T-helper 17 cell (primary cell): ENCODE measurements at regions not wholly inside any gene's neighbourhood (a gene's known extent, or its start where the extent isn't known, plus 50 kb on each side); places are given as distances from the start of the nearest gene placed in this dataset.
A peak's percentile ranks its signal among the peaks of the same experiment; 100 is the strongest.
"Not testable (repeated sequence)": the region's sequence is repeated elsewhere in the genome, so short reads cannot be mapped to it uniquely, and the experiment has no call there.

Source experiments
- ATAC-seq: fragments of 150-1000 bp; cut with Tn5 transposase; 2 replicates; pipeline ENCODE4 v1.10.0; 2021; ENCODE audit warnings: mild to moderate bottlenecking, moderate library complexity
- DNase-seq, 3 donors: peaks; one replicate each; pipeline versions ENCODE4 v3.0.0 to v3.0.0-alpha.2; 2020 to 2021
- H3K9me3 ChIP-seq: one replicate; pipeline ENCODE4 v1.7.0; 2013; ENCODE audit warnings: low read length, mild to moderate bottlenecking; ENCODE audit not compliant: control insufficient read depth, poor library complexity, severe bottlenecking
- H3K27ac Mint-ChIP-seq: one replicate; pipeline ENCODE4 v1.8.0; 2022; ENCODE audit warnings: mild to moderate bottlenecking, moderate library complexity, mixed read lengths
- H3K27me3 Mint-ChIP-seq: one replicate; pipeline ENCODE4 v1.8.0; 2022; ENCODE audit warnings: mixed read lengths
- H3K36me3 Mint-ChIP-seq: one replicate; pipeline ENCODE4 v1.8.0; 2022; ENCODE audit warnings: low read depth, mixed read lengths
- H3K4me1 Mint-ChIP-seq: one replicate; pipeline ENCODE4 v1.8.0; 2022; ENCODE audit warnings: mild to moderate bottlenecking, mixed read lengths
- H3K4me3 Mint-ChIP-seq: one replicate; pipeline ENCODE4 v1.8.0; 2022; ENCODE audit warnings: mild to moderate bottlenecking, moderate library complexity, mixed read lengths

DNA sequence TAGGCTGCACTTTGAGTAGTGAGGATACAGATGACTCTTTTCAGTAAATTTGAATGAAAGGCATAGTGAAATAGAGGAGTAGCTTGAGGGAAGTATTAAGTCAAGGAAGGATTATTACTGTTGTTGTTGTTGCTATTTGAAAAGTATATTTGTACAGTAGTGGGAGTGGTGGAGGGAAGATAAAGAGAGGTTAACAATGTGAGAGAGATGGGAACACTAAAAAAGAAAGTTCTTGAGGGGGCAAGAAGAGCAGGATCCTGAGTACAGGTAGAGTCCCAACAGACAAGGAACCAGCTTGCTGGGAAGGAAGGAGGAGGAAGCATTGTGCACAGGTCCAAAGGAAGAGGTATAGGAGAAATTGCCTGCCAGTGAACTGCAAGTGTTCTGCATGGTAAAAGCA, 75.6 kb upstream of the GOLGA8B start:
- ATAC-seq: no peak
- peaks cover 3% of the 10 kb centered on the region for H3K9me3 ChIP-seq
- H3K4me3 Mint-ChIP-seq: no peak overlapping the region
- H3K27me3 Mint-ChIP-seq: peaks cover 45% of the 10 kb centered on the region
- no peak for DNase-seq
- no peak overlapping the region for H3K27ac Mint-ChIP-seq
- no peaks in the 10 kb centered on the region for H3K4me1 Mint-ChIP-seq
- H3K36me3 Mint-ChIP-seq: peaks cover 2% of the 10 kb centered on the region

DNA sequence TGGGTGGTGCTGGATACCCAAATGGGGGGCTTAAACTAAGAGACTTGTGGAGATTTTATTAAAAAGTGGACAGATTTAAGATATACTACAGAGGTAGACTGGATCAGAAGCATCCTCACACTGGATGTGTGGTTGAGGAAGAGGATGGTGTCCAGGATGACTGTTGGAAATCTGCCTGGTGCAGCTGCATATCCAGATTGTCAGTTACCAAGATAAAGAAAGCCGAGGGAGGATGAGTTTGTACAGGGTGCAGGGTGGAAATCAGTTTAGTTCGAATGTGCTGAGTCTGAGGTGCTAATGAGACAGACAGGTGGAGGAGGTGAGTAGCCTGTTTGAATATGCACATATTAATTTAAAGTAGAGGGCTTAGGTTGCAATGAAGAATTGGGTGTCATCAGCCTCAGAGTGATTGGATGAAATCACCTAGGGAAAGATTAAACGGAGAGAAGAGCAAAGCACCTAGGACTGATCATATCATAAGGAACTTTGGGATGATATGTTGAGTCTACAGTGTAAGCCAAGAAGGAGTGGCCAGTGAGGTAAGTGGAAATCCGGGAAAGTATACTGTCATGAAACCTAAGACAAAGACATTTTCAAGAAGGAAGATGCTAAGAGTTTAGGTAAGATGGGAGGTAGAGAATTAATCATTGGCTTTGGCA, 74.1 kb upstream of the GOLGA8B start:
- Mint-ChIP-seq H3K4me1 (peaks cover 2% of the 10 kb centered on the region), H3K27me3 (peaks cover 34% of the 10 kb centered on the region), H3K36me3 (peaks cover 2% of the 10 kb centered on the region), H3K4me3 (no peak overlapping the region), H3K27ac (no peak overlapping the region)
- ATAC-seq (no peak), DNase-seq (no peak)
- peaks cover 3% of the 10 kb centered on the region for H3K9me3 ChIP-seq

DNA sequence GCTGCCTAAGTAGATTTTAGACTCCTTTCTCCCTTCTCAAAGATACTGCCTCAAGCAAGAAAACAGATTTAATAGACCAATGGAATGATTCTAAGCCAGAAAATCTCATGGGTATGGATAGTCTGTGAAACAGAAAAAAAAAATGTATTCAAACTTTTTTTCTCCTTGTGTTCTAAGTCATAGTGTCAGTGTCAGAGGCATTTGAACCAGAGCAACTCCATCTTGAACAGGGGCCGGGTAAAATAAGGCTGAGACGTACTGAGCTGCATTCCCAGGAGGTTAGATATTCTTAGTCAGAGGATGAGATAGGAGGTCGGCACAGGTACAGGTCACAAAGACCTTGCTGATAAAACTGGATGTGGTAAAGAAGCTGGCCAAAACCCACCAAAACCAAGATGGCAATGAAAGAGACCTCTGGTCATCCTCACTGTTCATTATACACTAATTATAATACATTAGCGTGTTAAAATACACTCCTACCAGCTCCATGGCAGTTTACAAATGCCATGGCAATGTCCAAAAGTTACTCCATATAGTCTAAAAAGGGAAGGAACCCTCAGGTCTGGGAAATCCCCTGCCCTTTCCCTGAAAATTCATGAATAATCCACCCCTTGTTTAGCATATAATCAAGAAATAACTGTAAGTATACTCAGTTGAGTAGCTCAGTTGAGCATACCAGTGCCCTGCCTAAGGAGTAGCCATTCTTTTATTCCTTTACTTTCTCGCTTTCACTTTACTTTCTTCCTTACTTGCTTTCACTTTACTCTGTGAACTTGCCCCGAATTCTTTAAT, 72.8 kb upstream of the GOLGA8B start:
- Mint-ChIP-seq H3K27me3 (peaks cover 34% of the 10 kb centered on the region), H3K27ac (no peak overlapping the region), H3K4me1 (peaks cover 3% of the 10 kb centered on the region), H3K36me3 (peaks cover 2% of the 10 kb centered on the region), H3K4me3 (no peak overlapping the region)
- DNase-seq (no peak), ATAC-seq (no peak)
- peaks cover 3% of the 10 kb centered on the region for H3K9me3 ChIP-seq

DNA sequence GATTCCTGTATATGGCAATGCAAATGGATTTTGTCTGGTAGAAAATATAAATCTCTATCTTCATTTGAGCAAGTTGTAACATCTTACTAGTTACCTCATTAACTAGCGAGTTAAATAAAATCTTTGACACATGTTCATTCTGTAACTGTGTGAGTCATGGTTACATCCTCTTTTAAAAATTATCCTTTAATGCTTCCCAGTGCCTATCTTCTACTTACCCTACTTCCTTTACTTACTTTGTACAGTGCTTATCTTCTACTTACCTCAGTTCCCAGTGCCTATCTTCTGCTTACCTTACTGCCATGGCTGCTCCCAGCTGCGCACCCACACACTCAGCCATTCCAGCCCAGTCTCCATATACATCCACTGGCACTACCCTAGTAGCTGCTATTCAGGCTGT, 71.9 kb upstream of the GOLGA8B start:
- Mint-ChIP-seq H3K36me3 (peaks cover 2% of the 10 kb centered on the region), H3K27me3 (peaks cover 29% of the 10 kb centered on the region), H3K4me1 (peaks cover 5% of the 10 kb centered on the region), H3K27ac (no peak overlapping the region), H3K4me3 (no peak overlapping the region)
- no peak for ATAC-seq
- peaks cover 3% of the 10 kb centered on the region for H3K9me3 ChIP-seq
- no peak for DNase-seq

DNA sequence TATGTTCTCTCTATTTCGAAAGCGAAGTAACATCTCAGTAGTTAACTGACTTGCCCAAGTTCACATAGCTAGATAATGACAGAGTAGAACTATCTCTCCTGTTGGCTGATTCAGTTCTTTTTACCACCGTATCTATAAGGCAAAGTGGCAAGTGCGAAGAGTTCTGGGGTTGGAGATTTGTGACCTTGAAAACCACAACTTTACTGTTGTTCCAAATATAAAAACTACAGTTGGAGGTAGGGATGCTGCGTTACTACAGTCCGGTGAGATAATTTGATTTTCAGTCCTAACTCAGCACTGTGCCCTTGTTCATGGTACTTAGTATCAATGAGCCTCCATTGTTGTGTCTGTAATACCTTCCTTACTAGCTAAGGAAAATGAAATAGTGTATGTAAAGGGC, 71.2 kb upstream of the GOLGA8B start:
- Mint-ChIP-seq H3K4me3 (no peak overlapping the region), H3K36me3 (peaks cover 2% of the 10 kb centered on the region), H3K27ac (no peak overlapping the region), H3K4me1 (peaks cover 5% of the 10 kb centered on the region), H3K27me3 (peaks cover 26% of the 10 kb centered on the region)
- DNase-seq (no peak), ATAC-seq (no peak)
- H3K9me3 ChIP-seq: peaks cover 3% of the 10 kb centered on the region

DNA sequence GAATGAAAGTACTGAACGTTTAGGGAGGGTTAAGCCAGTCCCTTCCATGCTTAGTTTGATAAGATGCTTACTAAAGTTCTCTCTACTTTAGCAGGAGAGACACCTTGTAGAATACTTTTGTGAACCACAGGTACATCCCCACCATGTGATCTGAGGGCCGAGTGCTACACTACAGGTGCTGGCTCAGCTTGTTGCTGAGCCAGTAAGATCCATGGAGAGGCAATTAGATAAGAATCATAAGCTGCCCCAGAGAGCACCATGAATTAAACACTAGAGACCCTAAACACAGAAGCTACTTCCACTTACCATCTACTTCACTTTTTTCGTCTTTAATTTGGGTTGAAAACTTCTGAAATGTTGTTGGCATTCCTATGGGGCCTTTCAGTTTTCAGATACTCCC, 70.5 kb upstream of the GOLGA8B start:
- H3K4me3 Mint-ChIP-seq: no peak overlapping the region
- H3K27ac Mint-ChIP-seq: no peak overlapping the region
- peaks cover 20% of the 10 kb centered on the region for H3K27me3 Mint-ChIP-seq
- H3K36me3 Mint-ChIP-seq: peaks cover 2% of the 10 kb centered on the region
- DNase-seq (no peak), ATAC-seq (no peak)
- H3K9me3 ChIP-seq: peaks cover 3% of the 10 kb centered on the region
- H3K4me1 Mint-ChIP-seq: peaks cover 5% of the 10 kb centered on the region

DNA sequence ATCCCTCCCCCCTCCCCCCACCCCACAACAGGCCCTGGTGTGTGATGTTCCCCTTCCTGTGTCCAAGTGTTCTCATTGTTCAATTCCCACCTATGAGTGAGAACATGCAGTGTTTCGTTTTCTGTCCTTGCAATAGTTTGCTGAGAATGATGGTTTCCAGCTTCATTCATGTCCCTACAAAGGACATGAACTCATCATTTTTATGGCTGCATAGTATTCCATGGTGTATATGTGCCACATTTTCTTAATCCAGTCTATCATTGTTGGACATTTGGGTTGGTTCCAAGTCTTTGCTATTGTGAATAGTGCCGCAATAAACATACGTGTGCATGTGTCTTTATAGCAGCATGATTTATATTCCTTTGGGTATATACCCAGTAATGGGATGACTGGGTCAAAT, 69.9 kb upstream of the GOLGA8B start:
- DNase-seq, H3K9me3 ChIP-seq, H3K27ac Mint-ChIP-seq, H3K4me1 Mint-ChIP-seq, H3K36me3 Mint-ChIP-seq, H3K4me3 Mint-ChIP-seq, ATAC-seq: not testable (repeated sequence)
- peaks cover 16% of the 10 kb centered on the region for H3K27me3 Mint-ChIP-seq

DNA sequence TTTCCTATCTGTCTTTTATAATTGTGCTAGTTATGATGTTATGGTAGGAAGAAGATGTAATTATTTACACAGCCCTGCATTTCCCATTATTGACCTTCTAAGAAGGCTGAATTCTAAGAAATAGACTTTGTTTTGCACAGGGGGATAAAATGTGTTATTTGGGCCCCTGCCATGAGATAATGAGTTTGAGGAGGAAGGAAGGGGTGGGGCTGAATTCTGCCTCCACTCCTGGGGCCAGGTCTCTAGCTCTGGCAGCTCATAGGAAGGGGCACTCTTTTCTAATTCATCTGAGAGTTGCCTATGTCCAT, 69.2 kb upstream of the GOLGA8B start:
- Mint-ChIP-seq H3K4me1 (peaks cover 5% of the 10 kb centered on the region), H3K27ac (no peak overlapping the region), H3K36me3 (peaks cover 2% of the 10 kb centered on the region), H3K27me3 (peaks cover 13% of the 10 kb centered on the region), H3K4me3 (no peak overlapping the region)
- no peak for ATAC-seq
- no peaks in the 10 kb centered on the region for H3K9me3 ChIP-seq
- no peak for DNase-seq

DNA sequence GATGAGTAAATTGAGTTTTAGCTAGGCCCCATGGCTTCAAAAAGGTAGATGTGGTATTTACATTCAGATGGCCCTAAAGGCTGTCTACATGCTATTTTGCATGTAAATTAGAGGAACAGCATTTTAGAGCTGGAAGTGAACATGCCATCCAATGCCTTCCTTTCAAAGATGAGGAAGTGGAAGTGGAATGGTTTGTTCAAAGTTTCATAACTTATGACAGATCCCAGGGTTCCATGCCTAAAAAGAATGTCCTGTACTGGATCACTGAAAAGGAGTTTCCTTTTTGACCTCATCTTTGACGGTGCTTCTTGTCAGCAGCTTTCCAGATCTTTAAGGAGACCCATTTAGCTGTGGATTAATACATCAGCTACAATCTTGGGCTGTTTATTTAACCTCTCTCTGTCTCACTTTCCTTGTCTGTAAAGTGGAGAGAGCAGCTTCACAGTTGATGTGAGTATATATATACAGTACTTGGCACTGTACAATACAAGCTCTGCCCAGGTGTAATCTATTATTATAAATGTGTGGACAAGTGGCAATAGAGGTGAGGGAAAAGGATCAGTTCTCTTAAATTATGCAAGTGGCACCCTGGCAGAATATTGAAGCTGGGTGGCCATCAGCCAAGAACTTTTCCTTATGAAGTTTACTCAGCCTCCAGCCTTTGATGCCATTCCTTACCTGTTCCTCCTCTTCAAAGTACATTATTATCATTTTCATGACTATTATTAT, 68.7 kb upstream of the GOLGA8B start:
- no peak for ATAC-seq
- H3K27me3 Mint-ChIP-seq: peaks cover 8% of the 10 kb centered on the region
- no peak overlapping the region for H3K4me3 Mint-ChIP-seq

DNA sequence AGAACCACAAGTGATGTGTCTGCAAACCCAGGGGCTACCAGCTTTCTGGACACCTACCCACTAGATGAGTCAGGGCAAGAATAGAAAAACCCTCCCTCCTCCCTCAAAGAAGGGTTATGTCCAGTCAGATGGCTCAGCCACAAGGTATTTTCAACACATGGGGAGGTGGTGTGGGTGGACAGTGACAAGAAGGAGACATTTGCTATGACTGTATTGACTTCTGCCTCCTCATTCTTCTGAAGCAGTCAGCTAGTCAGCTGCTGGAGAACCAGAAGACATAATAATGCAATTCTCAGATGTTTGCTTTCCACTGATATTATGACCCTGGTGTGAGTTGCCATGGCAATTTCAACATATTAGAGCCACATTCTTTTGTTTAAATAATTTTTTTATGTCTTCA, 66.7 kb upstream of the GOLGA8B start:
- Mint-ChIP-seq H3K27me3 (peaks cover 10% of the 10 kb centered on the region), H3K36me3 (no peaks in the 10 kb centered on the region), H3K4me3 (no peak overlapping the region), H3K27ac (peak overlapping the region; percentile 34), H3K4me1 (peaks cover 5% of the 10 kb centered on the region)
- ATAC-seq (no peak), DNase-seq (no peak)
- no peaks in the 10 kb centered on the region for H3K9me3 ChIP-seq

More for the DNA sequence above, 68.7 kb upstream of the GOLGA8B start:
- Mint-ChIP-seq H3K36me3 (peaks cover 2% of the 10 kb centered on the region), H3K27ac (no peak overlapping the region), H3K4me1 (peaks cover 5% of the 10 kb centered on the region)
- H3K9me3 ChIP-seq: no peaks in the 10 kb centered on the region
- no peak for DNase-seq

DNA sequence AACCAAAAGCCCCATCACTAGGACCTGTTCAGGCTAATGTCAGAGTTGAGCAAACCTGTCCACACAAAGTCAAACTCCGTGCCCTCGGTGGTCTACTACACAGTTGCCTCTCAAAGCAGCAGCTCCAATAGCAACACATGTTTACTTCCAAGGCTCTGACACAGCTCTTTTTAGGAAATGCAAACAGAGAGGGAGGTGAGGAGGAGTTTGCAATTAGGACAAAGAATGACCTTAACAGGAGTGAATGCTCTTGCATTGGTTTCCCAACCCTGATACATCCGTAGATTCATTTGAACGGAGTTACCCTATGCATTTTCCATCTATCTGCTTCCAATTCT, 64.8 kb upstream of the GOLGA8B start:
- H3K36me3 Mint-ChIP-seq: no peaks in the 10 kb centered on the region
- H3K27ac Mint-ChIP-seq: no peak overlapping the region
- peaks cover 10% of the 10 kb centered on the region for H3K27me3 Mint-ChIP-seq
- H3K4me1 Mint-ChIP-seq: peaks cover 5% of the 10 kb centered on the region
- DNase-seq: no peak
- H3K4me3 Mint-ChIP-seq: no peak overlapping the region
- no peak for ATAC-seq
- no peaks in the 10 kb centered on the region for H3K9me3 ChIP-seq

DNA sequence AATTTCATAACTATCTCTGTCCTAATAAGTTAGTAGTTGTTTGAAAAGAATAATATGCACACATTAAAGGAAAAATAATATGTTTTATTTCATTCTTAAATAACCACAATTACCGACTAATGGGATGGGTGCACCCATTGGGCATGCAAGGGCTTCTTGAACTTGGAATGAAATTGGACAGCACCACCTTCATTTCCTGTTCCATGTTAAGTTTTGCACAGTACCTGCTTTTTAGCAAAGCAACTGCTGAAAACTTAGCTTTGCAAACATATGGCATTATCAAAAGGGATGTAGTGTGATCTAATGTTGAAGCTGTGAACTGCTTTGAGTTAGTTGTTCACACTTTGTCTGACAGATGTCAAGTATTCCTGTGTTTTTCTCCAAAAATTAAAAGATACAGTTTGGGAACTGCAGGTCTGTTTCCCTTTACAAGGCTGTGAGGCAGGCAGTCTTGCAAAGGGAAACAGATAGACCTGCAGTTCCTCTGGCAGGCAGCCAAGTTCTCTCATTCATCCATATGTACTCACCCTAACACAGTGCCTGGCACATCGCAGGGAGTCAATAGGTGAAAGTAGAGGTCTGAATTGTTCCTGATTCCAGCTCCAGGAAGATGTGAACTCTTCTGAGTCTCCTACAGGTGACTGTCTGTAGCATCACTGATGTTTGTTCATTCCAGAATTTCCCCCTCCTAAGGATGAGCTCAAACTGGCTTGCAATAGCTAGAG, 64.3 kb upstream of the GOLGA8B start:
- Mint-ChIP-seq H3K27ac (no peak overlapping the region), H3K4me3 (no peak overlapping the region), H3K4me1 (peaks cover 5% of the 10 kb centered on the region), H3K36me3 (no peaks in the 10 kb centered on the region), H3K27me3 (peaks cover 10% of the 10 kb centered on the region)
- no peaks in the 10 kb centered on the region for H3K9me3 ChIP-seq
- ATAC-seq: no peak
- DNase-seq: no peak

DNA sequence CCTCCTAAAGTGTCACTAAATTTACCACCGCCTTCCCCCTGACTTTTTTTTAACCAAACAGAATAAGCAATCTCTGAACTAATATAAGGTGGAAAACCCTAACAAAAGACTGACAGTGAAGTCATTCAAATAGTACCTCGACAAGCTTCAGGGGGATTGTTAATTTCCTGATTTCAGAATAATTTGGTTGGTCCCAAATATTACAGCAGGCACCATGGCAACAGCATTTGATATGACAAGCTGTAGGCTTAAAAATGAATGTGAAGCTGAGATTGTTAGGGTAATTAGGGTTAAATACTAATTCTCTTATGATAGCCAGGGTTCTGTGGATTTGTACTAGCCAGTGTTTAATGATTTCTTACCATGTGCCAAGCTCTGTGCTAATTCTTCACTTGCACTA, 63.5 kb upstream of the GOLGA8B start:
- no peaks in the 10 kb centered on the region for H3K36me3 Mint-ChIP-seq
- ATAC-seq: no peak
- no peak overlapping the region for H3K4me3 Mint-ChIP-seq
- no peak for DNase-seq
- H3K27me3 Mint-ChIP-seq: peaks cover 16% of the 10 kb centered on the region
- no peak overlapping the region for H3K27ac Mint-ChIP-seq
- H3K9me3 ChIP-seq: no peaks in the 10 kb centered on the region
- peaks cover 2% of the 10 kb centered on the region for H3K4me1 Mint-ChIP-seq
